Suprapubic skin (tissue), 4 donors: ENCODE measurements at regions not wholly inside any gene's neighbourhood (a gene's known extent, or its start where the extent isn't known, plus 50 kb on each side); places are given as distances from the start of the nearest gene placed in this dataset.

ENCODE experiments used
- DNase-seq, 2 donors: peaks; one replicate each; pipeline ENCODE4 v3.0.0-alpha.2; 2019; ENCODE audit warnings: low spot score in 2 of 2
- H3K27ac ChIP-seq: fragments of 200-600 bp; sonication (generic); one replicate; pipeline ENCODE4 v1.5.1; 2019
- H3K27me3 ChIP-seq: fragments of 200-600 bp; sonication (generic); one replicate; pipeline ENCODE4 v1.5.1; 2019
- H3K36me3 ChIP-seq: fragments of 200-600 bp; sonication (generic); one replicate; pipeline ENCODE4 v1.5.1; 2019
- H3K4me1 ChIP-seq: fragments of 200-600 bp; sonication (generic); one replicate; pipeline ENCODE4 v1.5.1; 2019
- H3K4me3 ChIP-seq: fragments of 200-600 bp; sonication (generic); one replicate; pipeline ENCODE4 v1.5.1; 2019; ENCODE audit warnings: mild to moderate bottlenecking
- H3K9me3 ChIP-seq: fragments of 200-600 bp; sonication (generic); one replicate; pipeline ENCODE4 v1.5.1; 2019
- CTCF ChIP-seq, 2 donors: fragments of 200-600 bp in 1 of 2; fragments of 450-650 bp in 1 of 2; sonication (generic) in 1 of 2; IDR thresholded peaks; one replicate each; pipeline ENCODE4 v1.5.1; 2016 to 2019; ENCODE audit warnings: antibody characterized with exemption in 2 of 2, mild to moderate bottlenecking in 1 of 2, moderate library complexity in 1 of 2
- EP300 ChIP-seq: sonication (generic); formaldehyde crosslinking; IDR thresholded peaks from one replicate; pipeline ENCODE4 v1.6.1; 2017; ENCODE audit warnings: antibody characterized with exemption
- POLR2A ChIP-seq, 2 donors: fragments of 450-650 bp; IDR thresholded peaks; one replicate each; pipeline ENCODE4 v1.6.1; 2017; ENCODE audit warnings: antibody characterized with exemption in 2 of 2, mild to moderate bottlenecking in 2 of 2, moderate library complexity in 2 of 2
- POLR2AphosphoS5 ChIP-seq, 3 donors: sonication (generic); formaldehyde crosslinking; IDR thresholded peaks; one replicate each; pipeline ENCODE4 v1.6.1; 2017; ENCODE audit warnings: antibody characterized with exemption in 3 of 3
- WGBS: methylation state at CpG from one replicate; pipeline ENCODE4 v1.1.5; 2018; 5-methylcytosine and 5-hydroxymethylcytosine counted together

- Histone ChIP-seq H3K9me3 (no peaks in the 10 kb centered on the region), H3K27ac (no peak overlapping the region), H3K27me3 (peaks cover 67% of the 10 kb centered on the region), H3K36me3 (no peaks in the 10 kb centered on the region), H3K4me1 (no peaks in the 10 kb centered on the region), H3K4me3 (no peak overlapping the region)
- TF ChIP-seq POLR2A (IDR thresholded peaks at IDR 0.05), result no peak
- TF ChIP-seq POLR2AphosphoS5 (IDR thresholded peaks at IDR 0.05), result no peak
- no peak for TF ChIP-seq CTCF (IDR thresholded peaks at IDR 0.05)
- no peak for TF ChIP-seq EP300
- 77% methylated on average over 11 of the region's 15 CpGs for WGBS
- DNase-seq, result no peak
These were observed 154.1 kb upstream of the RPL38 start for GRCh38 chr17:74049167-74049966.

GRCh38 chr17:74049967-74050458 is 153.5 kb upstream of the RPL38 start:
- H3K27ac ChIP-seq, result no peak overlapping the region
- no peak overlapping the region for H3K4me3 ChIP-seq
- no peaks in the 10 kb centered on the region for H3K36me3 ChIP-seq
- 59% methylated on average over 10 of the region's 10 CpGs for WGBS
- H3K9me3 ChIP-seq, result no peaks in the 10 kb centered on the region
- no peak for DNase-seq
- TF ChIP-seq POLR2A (IDR thresholded peaks at IDR 0.05) (no peak), POLR2AphosphoS5 (IDR thresholded peaks at IDR 0.05) (no peak), EP300 (no peak), CTCF (IDR thresholded peaks at IDR 0.05) (no peak)
- H3K27me3 ChIP-seq, result peaks cover 72% of the 10 kb centered on the region
- H3K4me1 ChIP-seq, result no peaks in the 10 kb centered on the region

GRCh38 chr17:74051348-74051747 is 152.1 kb upstream of the RPL38 start:
- no peak overlapping the region for H3K4me3 ChIP-seq
- no peaks in the 10 kb centered on the region for H3K4me1 ChIP-seq
- WGBS, result 52% methylated on average over 8 of the region's 8 CpGs
- peaks cover 86% of the 10 kb centered on the region for H3K27me3 ChIP-seq
- H3K27ac ChIP-seq, result no peak overlapping the region
- DNase-seq, result no peak
- no peaks in the 10 kb centered on the region for H3K36me3 ChIP-seq
- no peaks in the 10 kb centered on the region for H3K9me3 ChIP-seq
- no peak for TF ChIP-seq POLR2A (IDR thresholded peaks at IDR 0.05)
- no peak for TF ChIP-seq EP300
- TF ChIP-seq POLR2AphosphoS5 (IDR thresholded peaks at IDR 0.05), result no peak

- H3K4me1 ChIP-seq, result no peaks in the 10 kb centered on the region
- DNase-seq, result no peak
- WGBS, result 63% methylated on average over 18 of the region's 21 CpGs
- TF ChIP-seq CTCF (IDR thresholded peaks at IDR 0.05), result no peak
- no peak for TF ChIP-seq EP300
- TF ChIP-seq POLR2AphosphoS5 (IDR thresholded peaks at IDR 0.05), result no peak
- TF ChIP-seq POLR2A (IDR thresholded peaks at IDR 0.05), result no peak
- H3K36me3 ChIP-seq, result no peaks in the 10 kb centered on the region
- H3K9me3 ChIP-seq, result no peaks in the 10 kb centered on the region
- H3K4me3 ChIP-seq, result no peak overlapping the region
- peaks cover 95% of the 10 kb centered on the region for H3K27me3 ChIP-seq
- no peak overlapping the region for H3K27ac ChIP-seq
These were observed 150.3 kb upstream of the RPL38 start for GRCh38 chr17:74052993-74053711.

GRCh38 chr17:74053712-74054078 is 149.8 kb upstream of the RPL38 start:
- no peak for DNase-seq
- H3K27ac ChIP-seq, result no peak overlapping the region
- H3K4me1 ChIP-seq, result no peaks in the 10 kb centered on the region
- TF ChIP-seq POLR2A (IDR thresholded peaks at IDR 0.05), result no peak
- TF ChIP-seq EP300, result no peak
- TF ChIP-seq POLR2AphosphoS5 (IDR thresholded peaks at IDR 0.05), result no peak
- TF ChIP-seq CTCF (IDR thresholded peaks at IDR 0.05), result no peak
- H3K36me3 ChIP-seq, result no peaks in the 10 kb centered on the region
- H3K4me3 ChIP-seq, result no peak overlapping the region
- H3K27me3 ChIP-seq, result peaks cover 94% of the 10 kb centered on the region
- WGBS, result 59% methylated on average over 8 of the region's 8 CpGs
- no peaks in the 10 kb centered on the region for H3K9me3 ChIP-seq
